ENCODE measurements at regions not wholly inside any gene's neighbourhood (a gene's known extent, or its start where the extent isn't known, plus 50 kb on each side); places are given as distances from the start of the nearest gene placed in this dataset.

GRCh38 chr17:5883775-5884665, 186.2 kb upstream of the WSCD1 start:
- no peak overlapping the region for H3K4me2 ChIP-seq (ENCODE audit: low read depth, low read length)
- no peaks in the 10 kb centered on the region for H3K79me1 ChIP-seq (ENCODE audit: low read depth in 1 of 2, low read length in 2 of 2)
- TF ChIP-seq POLR2A (IDR thresholded peaks at IDR 0.05; ENCODE audit: low read depth, low read length) (no peak), RFX5 (IDR thresholded peaks at IDR 0.05; ENCODE audit: low read depth, low read length) (no peak), ELK1 (IDR thresholded peaks at IDR 0.05; ENCODE audit: borderline replicate concordance, low read depth, low read length) (no peak), MAFK (IDR thresholded peaks at IDR 0.05; ENCODE audit: low read depth, low read length) (no peak), SMC3 (IDR thresholded peaks at IDR 0.05; ENCODE audit: low read depth, low read length) (no peak), NFE2L2 (IDR thresholded peaks at IDR 0.05; ENCODE audit: low read depth, low read length) (no peak)
- 61% methylated on average over 3 of the region's 13 CpGs; no CpG with 5 or more reads in 1 of the 2 experiments for WGBS, 2 experiments (ENCODE audit: extremely low coverage in 2 of 2, insufficient read length in 1 of 2)
- ChIA-PET POLR2A (ENCODE audit: unreplicated experiment) (no interaction called here), CTCF (no interaction called here)
- no peaks in the 10 kb centered on the region for H3K9me1 ChIP-seq (ENCODE audit: insufficient read depth, low read length)
- intact Hi-C loops (cut with micrococcal nuclease), result no loop called here
- no peak overlapping the region for H4K91ac ChIP-seq (ENCODE audit: insufficient read depth, low read depth, low read length)
- H2BK120ac ChIP-seq (ENCODE audit: low read depth, low read length), result no peak overlapping the region
- H2BK5ac ChIP-seq (ENCODE audit: low read depth, low read length, poor library complexity, severe bottlenecking), result no peak overlapping the region
- no peak for ATAC-seq (ENCODE audit: low read depth)
- no peak overlapping the region for H3K4ac ChIP-seq (ENCODE audit: low read depth, low read length)
- H4K5ac ChIP-seq (ENCODE audit: low read depth, low read length), result no peak overlapping the region
- no peak overlapping the region for H2BK15ac ChIP-seq (ENCODE audit: low read depth, low read length)
- no peak overlapping the region for H2AFZ ChIP-seq (replicated peaks; ENCODE audit: low read length, poor library complexity)
- H2AK9ac ChIP-seq (replicated peaks; ENCODE audit: low read depth, low read length, poor library complexity), result no peak overlapping the region
- no peak for DNase-seq
- H3K27me3 ChIP-seq (ENCODE audit: control insufficient read depth, insufficient read depth, low read length), result no peaks in the 10 kb centered on the region
- H4K8ac ChIP-seq (ENCODE audit: low read depth in 2 of 2, low read length in 2 of 2), result no peak overlapping the region
- H3K4me3 ChIP-seq (ENCODE audit: insufficient read depth, low read depth, low read length), result no peak overlapping the region
- no peaks in the 10 kb centered on the region for H3K36me3 ChIP-seq (ENCODE audit: control insufficient read depth, insufficient read depth, low read length)
- no peak overlapping the region for H3K18ac ChIP-seq (ENCODE audit: low read depth, low read length)
- no peak overlapping the region for H3K9ac ChIP-seq (ENCODE audit: low read depth, low read length)
- no peak overlapping the region for H3K23ac ChIP-seq (ENCODE audit: low read depth, low read length)
- H3K56ac ChIP-seq (ENCODE audit: extremely low read depth, insufficient read depth, low read length), result no peak overlapping the region
- no peaks in the 10 kb centered on the region; the same call in 1 of the 2 replicates for H3K9me3 ChIP-seq (ENCODE audit: control insufficient read depth, insufficient read depth, low read length)
- H2AK5ac ChIP-seq (ENCODE audit: low read depth, low read length), result no peak overlapping the region
- H4K20me1 ChIP-seq (ENCODE audit: insufficient read depth, low read length), result no peaks in the 10 kb centered on the region
- no TSS peak for BruUV-seq (replicated peaks)
- in situ Hi-C loops (cut with MboI; ENCODE audit: low sequenced_read_pairs), result no loop called here
- no peaks in the 10 kb centered on the region for H3K4me1 ChIP-seq (ENCODE audit: control insufficient read depth, insufficient read depth, low read length)
- dilution Hi-C loops (cut with HindIII; ENCODE audit: low sequenced_read_pairs, unreplicated experiment), result no loop called here
- no peak overlapping the region for H2BK20ac ChIP-seq (ENCODE audit: low read depth, low read length)
- H3K14ac ChIP-seq (replicated peaks; ENCODE audit: low read depth, low read length), result no peak overlapping the region
- no peak overlapping the region for H3K27ac ChIP-seq (ENCODE audit: insufficient read depth, low read length)
